Activated T-cell treated with anti-CD3 and anti-CD28 coated beads, Interleukin-2, amount 50 U/mL, for 72 hours (primary cell): ENCODE measurements at regions not wholly inside any gene's neighbourhood (a gene's known extent, or its start where the extent isn't known, plus 50 kb on each side); places are given as distances from the start of the nearest gene placed in this dataset.
A peak's percentile ranks its signal among the peaks of the same experiment; 100 is the strongest.
"Not testable (repeated sequence)": the region's sequence is repeated elsewhere in the genome, so short reads cannot be mapped to it uniquely, and the experiment has no call there.

ENCODE experiments used
- ATAC-seq, 2 donors: fragments of 150-1000 bp; cut with Tn5 transposase; replicated peaks in 1 of 2; 2 replicates each; pipeline ENCODE4 v1.10.0; 2021; ENCODE audit warnings: moderate library complexity in 2 of 2, mild to moderate bottlenecking in 1 of 2
- DNase-seq, 2 donors: peaks; one replicate each; pipeline ENCODE4 v3.0.0; 2021 to 2022; ENCODE audit warnings: mixed read lengths in 1 of 2
- H3K27ac Mint-ChIP-seq: one replicate; pipeline ENCODE4 v1.8.0; 2022; ENCODE audit warnings: mild to moderate bottlenecking, moderate library complexity, mixed read lengths
- H3K27me3 Mint-ChIP-seq: one replicate; pipeline ENCODE4 v1.8.0; 2022; ENCODE audit warnings: low read depth, mixed read lengths
- H3K36me3 Mint-ChIP-seq, 2 donors: one replicate each; pipeline ENCODE4 v1.8.0; 2022; ENCODE audit warnings: mixed read lengths in 2 of 2, mild to moderate bottlenecking in 1 of 2; ENCODE audit not compliant: insufficient read depth in 2 of 2
- H3K4me1 Mint-ChIP-seq: one replicate; pipeline ENCODE4 v1.8.0; 2022; ENCODE audit warnings: low read depth, mixed read lengths
- H3K4me3 Mint-ChIP-seq, 2 donors: one replicate each; pipeline ENCODE4 v1.8.0; 2022; ENCODE audit warnings: mild to moderate bottlenecking in 2 of 2, mixed read lengths in 2 of 2, moderate library complexity in 2 of 2
- H3K9me3 Mint-ChIP-seq, 2 donors: one replicate each; pipeline ENCODE4 v1.8.0; 2022; ENCODE audit warnings: mixed read lengths in 2 of 2

- DNase-seq (no peak), ATAC-seq (no peak)
- H3K36me3 Mint-ChIP-seq, result peaks cover 2 to 9% of the 10 kb centered on the region in 2 donors
- H3K27ac Mint-ChIP-seq, result no peak overlapping the region
- no peak overlapping the region for H3K4me3 Mint-ChIP-seq
- H3K4me1 Mint-ChIP-seq, result peaks cover 4% of the 10 kb centered on the region
- H3K9me3 Mint-ChIP-seq, result peaks cover 5 to 7% of the 10 kb centered on the region in 2 donors
- peaks cover 14% of the 10 kb centered on the region for H3K27me3 Mint-ChIP-seq
These were observed 91.3 kb upstream of the ABI1 start for GRCh38 chr10:26952094-26952493.

- H3K9me3 Mint-ChIP-seq, result peaks cover 5 to 7% of the 10 kb centered on the region in 2 donors
- H3K27me3 Mint-ChIP-seq, result peaks cover 18% of the 10 kb centered on the region
- peaks cover 4% of the 10 kb centered on the region for H3K4me1 Mint-ChIP-seq
- peaks cover 2 to 9% of the 10 kb centered on the region in 2 donors for H3K36me3 Mint-ChIP-seq
- ATAC-seq (no peak), DNase-seq (no peak)
- H3K4me3 Mint-ChIP-seq, result no peak overlapping the region
- no peak overlapping the region for H3K27ac Mint-ChIP-seq
These were observed 90.9 kb upstream of the ABI1 start for GRCh38 chr10:26951650-26952049.

GRCh38 chr10:26950934-26951333 is 90.2 kb upstream of the ABI1 start:
- H3K9me3 Mint-ChIP-seq, result peaks cover 5 to 7% of the 10 kb centered on the region in 2 donors
- H3K4me3 Mint-ChIP-seq, result no peak overlapping the region
- no peak for ATAC-seq
- H3K27ac Mint-ChIP-seq, result no peak overlapping the region
- peaks cover 2 to 9% of the 10 kb centered on the region in 2 donors for H3K36me3 Mint-ChIP-seq
- no peak for DNase-seq
- H3K4me1 Mint-ChIP-seq, result peaks cover 4% of the 10 kb centered on the region
- peaks cover 19% of the 10 kb centered on the region for H3K27me3 Mint-ChIP-seq

- Mint-ChIP-seq H3K27me3 (peaks cover 19% of the 10 kb centered on the region), H3K4me1 (peaks cover 4% of the 10 kb centered on the region), H3K9me3 (peaks cover 5 to 7% of the 10 kb centered on the region in 2 donors), H3K27ac (no peak overlapping the region), H3K36me3 (peaks cover 2 to 9% of the 10 kb centered on the region in 2 donors), H3K4me3 (no peak overlapping the region)
- DNase-seq (no peak), ATAC-seq (no peak)
These were observed 85.5 kb upstream of the ABI1 start for GRCh38 chr10:26946102-26946811.

GRCh38 chr10:26944261-26944882 is 83.6 kb upstream of the ABI1 start:
- Mint-ChIP-seq H3K4me1 (no peaks in the 10 kb centered on the region), H3K9me3 (no peaks in the 10 kb centered on the region), H3K4me3 (peak overlapping the region in 1 of 2 donors; percentile 77), H3K36me3 (no peaks in the 10 kb centered on the region), H3K27ac (no peak overlapping the region), H3K27me3 (peaks cover 19% of the 10 kb centered on the region)
- ATAC-seq (peak; percentile 37 to 73), DNase-seq (no peak)

GRCh38 chr10:26939962-26940354 is 79.2 kb upstream of the ABI1 start:
- no peaks in the 10 kb centered on the region for H3K36me3 Mint-ChIP-seq
- H3K9me3 Mint-ChIP-seq, result no peaks in the 10 kb centered on the region
- no peak overlapping the region for H3K4me3 Mint-ChIP-seq
- no peaks in the 10 kb centered on the region for H3K4me1 Mint-ChIP-seq
- ATAC-seq (no peak), DNase-seq (no peak)
- H3K27ac Mint-ChIP-seq, result no peak overlapping the region
- no peaks in the 10 kb centered on the region for H3K27me3 Mint-ChIP-seq

- Mint-ChIP-seq H3K4me3 (no peak overlapping the region), H3K9me3 (no peaks in the 10 kb centered on the region), H3K27ac (no peak overlapping the region), H3K36me3 (no peaks in the 10 kb centered on the region), H3K27me3 (no peaks in the 10 kb centered on the region), H3K4me1 (no peaks in the 10 kb centered on the region)
- ATAC-seq (no peak), DNase-seq (no peak)
These were observed 78.7 kb upstream of the ABI1 start for GRCh38 chr10:26939290-26939961.

GRCh38 chr10:26938578-26938977 is 77.8 kb upstream of the ABI1 start:
- ATAC-seq (no peak), DNase-seq (no peak)
- Mint-ChIP-seq H3K27ac (no peak overlapping the region), H3K4me1 (no peaks in the 10 kb centered on the region), H3K9me3 (no peaks in the 10 kb centered on the region), H3K27me3 (no peaks in the 10 kb centered on the region), H3K36me3 (no peaks in the 10 kb centered on the region), H3K4me3 (no peak overlapping the region)

- H3K4me3 Mint-ChIP-seq, result no peak overlapping the region
- no peaks in the 10 kb centered on the region for H3K36me3 Mint-ChIP-seq
- no peak overlapping the region for H3K27ac Mint-ChIP-seq
- no peaks in the 10 kb centered on the region for H3K27me3 Mint-ChIP-seq
- DNase-seq, result no peak
- ATAC-seq, result no peak
- no peaks in the 10 kb centered on the region for H3K9me3 Mint-ChIP-seq
- no peaks in the 10 kb centered on the region for H3K4me1 Mint-ChIP-seq
These were observed 76.6 kb upstream of the ABI1 start for GRCh38 chr10:26937371-26937770.

GRCh38 chr10:26934190-26934589 is 73.4 kb upstream of the ABI1 start:
- H3K27ac Mint-ChIP-seq, H3K27me3 Mint-ChIP-seq, H3K36me3 Mint-ChIP-seq, H3K4me3 Mint-ChIP-seq, H3K9me3 Mint-ChIP-seq, ATAC-seq, H3K4me1 Mint-ChIP-seq, DNase-seq: not testable (repeated sequence)

GRCh38 chr10:26932576-26932975 is 71.8 kb upstream of the ABI1 start:
- H3K36me3 Mint-ChIP-seq, result no peaks in the 10 kb centered on the region
- no peaks in the 10 kb centered on the region for H3K27me3 Mint-ChIP-seq
- H3K9me3 Mint-ChIP-seq, result no peaks in the 10 kb centered on the region
- no peaks in the 10 kb centered on the region for H3K4me1 Mint-ChIP-seq
- ATAC-seq (no peak), DNase-seq (no peak)
- no peak overlapping the region for H3K27ac Mint-ChIP-seq
- no peak overlapping the region for H3K4me3 Mint-ChIP-seq

GRCh38 chr10:26931223-26931622 is 70.5 kb upstream of the ABI1 start:
- ATAC-seq (peak in 1 of 2 donors; percentile 41), DNase-seq (peak in 1 of 2 donors; percentile 10)
- Mint-ChIP-seq H3K9me3 (no peaks in the 10 kb centered on the region), H3K4me3 (peak overlapping the region; percentile 44 to 47), H3K36me3 (no peaks in the 10 kb centered on the region), H3K4me1 (no peaks in the 10 kb centered on the region), H3K27me3 (peaks cover 7% of the 10 kb centered on the region), H3K27ac (no peak overlapping the region)

- not testable (repeated sequence) for H3K4me3 Mint-ChIP-seq, DNase-seq, ATAC-seq, H3K9me3 Mint-ChIP-seq, H3K36me3 Mint-ChIP-seq, H3K27ac Mint-ChIP-seq, H3K4me1 Mint-ChIP-seq
- peaks cover 22% of the 10 kb centered on the region for H3K27me3 Mint-ChIP-seq
These were observed 62.1 kb upstream of the ABI1 start for GRCh38 chr10:26922824-26923223.
